ENCODE measurements at regions not wholly inside any gene's neighbourhood (a gene's known extent, or its start where the extent isn't known, plus 50 kb on each side); places are given as distances from the start of the nearest gene placed in this dataset.
"Not testable (repeated sequence)": the region's sequence is repeated elsewhere in the genome, so short reads cannot be mapped to it uniquely, and the experiment has no call there.

GRCh38 chr3:25153136-25153535, 274.9 kb upstream of the RARB start:
- no peak for DNase-seq (ENCODE audit: low spot score)

GRCh38 chr3:25153561-25153960, 274.5 kb upstream of the RARB start:
- DNase-seq (ENCODE audit: low spot score) = no peak

DNA sequence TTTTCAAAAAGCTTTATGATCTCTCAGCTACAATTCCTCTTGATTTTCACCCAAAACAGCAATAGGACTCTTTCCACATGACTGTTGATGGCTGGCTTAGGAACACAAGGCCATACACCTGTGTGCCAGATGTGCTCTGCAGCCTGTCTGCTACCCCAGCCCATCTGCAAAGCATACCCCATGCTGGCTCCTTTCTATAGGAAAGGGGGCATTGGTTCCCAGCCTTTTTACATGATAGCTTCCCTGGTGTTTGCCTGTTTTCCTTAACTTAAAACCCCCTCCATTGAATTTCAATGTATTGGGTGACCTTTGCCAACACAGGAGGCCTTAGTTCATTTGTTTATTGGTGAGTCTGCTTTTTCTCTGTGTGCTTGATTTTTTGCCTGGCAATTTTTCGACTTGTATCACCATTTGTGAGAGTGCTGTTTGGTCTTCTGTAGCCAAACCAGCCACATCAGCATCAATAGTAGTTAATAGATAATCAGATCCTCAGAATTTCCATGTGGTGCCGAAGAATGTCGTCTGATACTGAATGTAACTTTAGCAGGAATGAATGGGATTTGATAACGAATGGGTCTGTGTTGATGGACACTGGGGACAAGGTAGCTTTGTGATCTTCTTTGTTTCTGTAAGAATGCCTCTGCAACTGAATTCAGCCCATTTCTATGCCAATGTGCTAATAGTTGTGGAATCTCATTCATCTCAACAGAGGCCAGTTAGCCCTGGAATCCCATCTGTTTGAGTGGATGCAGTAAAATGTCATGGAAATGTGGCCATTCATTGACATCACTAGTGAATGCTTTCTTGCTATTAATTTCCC, 272.2 kb upstream of the RARB start:
- peak; percentile 24 for DNase-seq (ENCODE audit: low spot score)

GRCh38 chr3:25156626-25157025, 271.4 kb upstream of the RARB start:
- no peak for DNase-seq (ENCODE audit: low spot score)

DNA sequence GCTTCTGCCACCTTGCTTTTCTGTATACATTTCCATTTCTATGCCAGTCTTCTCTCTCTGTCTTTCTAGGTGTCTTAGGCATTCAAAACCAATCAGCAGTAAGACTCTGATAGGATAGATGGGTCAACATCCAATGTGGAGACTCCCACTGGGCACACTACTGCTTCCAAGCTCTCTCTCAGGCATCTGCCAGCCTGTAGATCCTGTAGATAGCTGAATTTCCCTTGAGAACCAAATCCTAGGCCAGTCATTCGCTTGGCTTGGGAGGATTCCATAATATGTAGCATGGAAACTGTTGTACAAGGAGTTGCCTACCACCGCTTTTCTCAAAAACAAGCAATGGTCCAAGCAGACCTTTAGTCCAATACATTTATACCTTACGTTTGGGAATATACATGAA, 262.8 kb upstream of the RARB start:
- no peak for DNase-seq (ENCODE audit: low spot score)

DNA sequence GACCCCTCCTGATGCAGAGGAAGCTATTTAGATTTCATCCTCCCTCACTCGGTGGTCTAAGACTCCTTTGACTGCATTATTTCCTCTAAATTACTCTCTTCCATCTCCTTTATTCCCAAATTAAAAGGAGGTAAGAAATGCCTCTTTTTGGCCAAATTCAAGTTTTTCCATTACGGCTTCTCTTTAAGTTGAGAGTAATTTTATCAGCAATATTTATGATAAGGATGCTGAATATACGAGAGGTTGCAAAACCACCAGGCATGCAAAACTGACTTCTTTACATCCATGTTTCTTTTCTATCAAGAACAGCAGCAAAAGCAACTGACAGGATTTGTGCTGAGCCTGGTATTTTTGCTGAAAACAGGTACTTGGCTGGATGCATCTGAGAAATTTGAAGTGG, 262.0 kb upstream of the RARB start:
- DNase-seq (ENCODE audit: low spot score) = no peak

DNA sequence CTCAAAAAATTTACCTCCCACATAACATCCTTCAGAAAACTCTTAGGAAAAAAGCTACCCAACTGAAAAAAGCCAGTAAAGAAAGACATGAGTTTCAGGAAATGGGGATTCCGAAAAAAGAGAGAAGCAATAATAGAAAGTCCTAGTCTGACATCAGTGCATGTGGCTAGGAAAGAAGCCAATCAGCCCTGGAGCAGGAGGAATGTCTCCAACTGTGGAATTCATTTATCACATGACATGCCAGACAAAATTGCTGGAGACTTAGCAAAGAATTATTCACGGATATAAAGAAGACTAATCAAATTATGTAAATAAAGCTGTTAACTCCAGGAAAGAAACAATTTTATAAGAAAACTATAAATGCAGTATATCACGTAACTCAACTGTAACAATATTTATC, 258.9 kb upstream of the RARB start:
- no peak for DNase-seq (ENCODE audit: low spot score)

DNA sequence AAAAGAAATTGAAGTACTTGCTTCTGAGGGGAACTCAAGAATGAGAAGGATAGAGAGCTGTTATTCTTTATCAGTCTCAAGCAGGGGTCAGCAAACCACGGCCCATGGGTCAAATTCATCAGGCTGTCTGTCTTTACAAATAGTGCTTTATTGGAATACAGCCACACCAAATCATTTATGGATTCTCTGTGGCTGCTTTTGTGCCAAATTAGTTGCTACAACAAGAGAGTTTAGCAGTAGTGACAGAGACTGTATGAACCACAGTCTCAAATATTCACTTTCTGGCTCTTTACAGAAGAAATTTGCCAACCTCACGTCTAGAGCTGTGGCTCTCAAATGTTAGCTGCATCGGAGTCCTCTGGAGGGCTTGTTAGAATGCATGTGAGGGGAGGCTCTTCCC, 258.0 kb upstream of the RARB start:
- DNase-seq (ENCODE audit: low spot score) = no peak

DNA sequence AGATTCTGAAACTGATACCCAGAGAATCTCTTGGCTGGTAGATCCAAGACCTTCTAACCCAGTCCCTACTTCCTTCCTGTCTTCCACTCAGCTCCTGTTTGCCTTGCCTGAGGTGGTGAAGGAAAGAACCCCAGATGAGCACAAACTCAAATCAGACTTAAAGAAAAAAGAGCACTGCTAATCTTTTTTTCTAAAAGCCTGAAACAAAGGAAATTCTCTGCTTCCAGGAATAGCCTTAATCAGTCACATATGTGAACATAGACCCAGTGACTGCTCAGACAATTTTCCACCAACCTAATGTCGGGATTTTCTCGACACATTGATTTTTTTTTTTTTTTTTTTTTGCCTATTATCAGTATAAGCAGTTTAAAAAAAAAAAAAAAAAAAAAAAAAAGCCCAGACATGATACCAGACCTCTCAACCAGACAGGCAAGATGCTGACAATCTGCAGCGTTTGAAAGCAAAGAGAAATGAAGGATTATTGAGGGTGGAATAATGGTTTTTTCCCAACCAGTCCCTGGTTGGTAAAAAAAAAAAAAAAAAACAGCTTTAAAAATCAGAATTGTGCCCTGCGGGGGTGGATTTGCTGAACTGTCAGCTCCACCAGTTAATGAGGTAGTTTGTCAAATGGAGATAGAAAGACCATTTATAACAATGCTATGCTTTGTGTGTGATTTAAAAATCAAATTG, 256.8 kb upstream of the RARB start:
- DNase-seq (ENCODE audit: low spot score) = no peak

- DNase-seq (ENCODE audit: low spot score) = no peak
Measured at GRCh38 chr3:25171897-25172296, 256.2 kb upstream of the RARB start.

DNA sequence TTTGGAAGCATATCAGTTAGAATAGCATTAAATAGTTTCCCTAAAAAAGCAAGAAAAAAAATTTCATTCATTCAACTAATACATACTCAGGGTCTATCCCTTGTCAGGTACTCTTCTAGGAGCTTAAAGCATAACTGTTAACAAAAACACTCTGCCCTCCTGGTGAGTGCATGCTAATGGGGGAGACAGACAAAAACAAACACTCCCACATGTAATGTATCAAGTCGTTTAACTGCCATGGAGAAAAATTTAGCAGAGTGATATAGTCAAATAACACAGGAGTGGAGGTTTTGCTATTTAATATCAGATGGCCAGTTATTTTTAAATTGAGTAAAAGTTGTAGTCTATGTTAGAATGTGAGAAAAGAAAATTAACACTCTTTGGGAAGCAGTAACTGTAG, 254.5 kb upstream of the RARB start:
- DNase-seq (ENCODE audit: low spot score) = no peak

DNA sequence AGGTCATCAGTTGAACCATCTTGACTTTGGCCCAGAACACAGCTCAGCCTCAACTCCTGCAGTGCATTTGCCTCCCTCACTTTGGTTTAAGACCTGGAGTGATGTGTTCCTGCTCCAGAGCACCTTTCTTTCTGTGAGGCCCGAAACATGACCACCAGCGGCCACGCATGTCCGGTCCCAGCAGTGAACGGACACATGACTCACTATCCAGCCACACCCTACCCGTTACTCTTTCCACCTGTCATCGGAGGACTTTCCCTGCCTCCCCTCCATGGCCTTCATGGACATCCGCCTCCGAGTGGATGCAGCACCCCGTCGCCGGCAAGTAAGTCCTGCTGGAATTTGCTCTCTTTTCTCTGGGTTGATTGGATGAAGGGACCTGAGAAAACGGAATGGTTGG, 253.8 kb upstream of the RARB start:
- DNase-seq (ENCODE audit: low spot score) = no peak

- no peak for DNase-seq (ENCODE audit: low spot score)
Measured at GRCh38 chr3:25177041-25177440, 251.0 kb upstream of the RARB start.

DNA sequence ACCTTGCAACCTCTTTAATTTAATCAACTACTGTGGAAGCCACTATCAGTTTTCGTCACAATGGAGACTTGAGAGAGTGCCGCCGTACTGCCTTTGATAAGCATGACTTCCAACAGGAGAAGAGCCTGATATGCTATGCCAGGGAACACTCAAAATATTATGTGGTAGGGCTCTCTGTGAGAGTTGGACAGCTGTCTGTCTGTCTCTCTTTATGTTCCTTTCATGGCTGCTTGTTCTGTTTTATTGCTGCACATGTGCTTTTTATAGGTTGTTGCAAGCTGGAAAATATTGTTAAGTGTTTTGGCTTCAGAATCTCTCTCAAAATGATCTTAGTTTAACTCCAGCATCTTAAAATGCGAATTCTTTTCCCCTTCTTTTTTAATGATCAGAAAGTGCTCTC, 249.4 kb upstream of the RARB start:
- no peak for DNase-seq (ENCODE audit: low spot score)

- no peak for DNase-seq (ENCODE audit: low spot score)
Measured at GRCh38 chr3:25181096-25181495, 247.0 kb upstream of the RARB start.

DNA sequence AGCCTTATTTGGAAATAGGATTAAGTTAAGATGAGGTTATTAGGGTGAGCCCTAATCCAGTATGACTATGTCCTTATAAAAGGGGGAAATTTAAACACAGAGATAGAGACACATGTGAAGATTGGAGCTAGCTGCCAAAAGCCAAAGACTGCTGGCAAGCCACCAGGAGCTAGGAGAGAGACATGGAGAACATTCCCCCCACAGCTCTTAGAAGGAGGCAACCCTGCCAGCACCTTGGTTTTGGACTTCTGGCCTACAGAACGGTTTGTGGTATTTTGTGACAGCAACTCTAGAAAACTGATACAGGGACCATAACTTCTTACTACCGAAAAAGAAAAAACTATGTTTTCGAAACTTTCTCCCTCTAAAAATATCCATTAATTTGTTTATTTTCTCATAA, 245.3 kb upstream of the RARB start:
- DNase-seq (ENCODE audit: low spot score) = no peak

GRCh38 chr3:25184641-25185250, 243.3 kb upstream of the RARB start:
- DNase-seq (ENCODE audit: low spot score) = no peak

- DNase-seq (ENCODE audit: low spot score) = no peak
Measured at GRCh38 chr3:25191673-25192072, 236.4 kb upstream of the RARB start.

- DNase-seq (ENCODE audit: low spot score) = not testable (repeated sequence)
Measured at GRCh38 chr3:25199567-25199966, 228.5 kb upstream of the RARB start.

GRCh38 chr3:25212736-25213135, 215.3 kb upstream of the RARB start:
- no peak for DNase-seq (ENCODE audit: low spot score)

GRCh38 chr3:25214034-25214433, 214.0 kb upstream of the RARB start:
- no peak for DNase-seq (ENCODE audit: low spot score)

DNA sequence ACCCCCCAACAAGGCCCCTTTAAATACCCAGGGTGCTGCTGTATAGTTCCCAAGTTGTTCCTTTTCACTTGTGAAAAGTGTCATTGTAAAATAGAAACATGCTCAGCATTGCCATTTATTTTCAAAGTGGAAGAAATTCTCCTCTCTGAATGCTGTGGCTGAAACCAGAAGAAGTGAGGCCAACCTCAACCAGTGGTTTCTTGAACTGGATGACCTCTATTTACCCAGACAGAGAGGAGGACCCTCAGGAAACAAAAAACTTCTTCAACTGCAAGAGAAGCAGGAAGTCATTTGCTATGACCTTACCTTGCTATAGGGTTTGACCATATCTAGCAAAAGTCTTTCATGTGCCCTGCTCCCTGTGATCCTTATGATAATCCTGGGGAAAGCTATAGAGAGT, 209.7 kb upstream of the RARB start:
- DNase-seq (ENCODE audit: low spot score) = no peak

DNA sequence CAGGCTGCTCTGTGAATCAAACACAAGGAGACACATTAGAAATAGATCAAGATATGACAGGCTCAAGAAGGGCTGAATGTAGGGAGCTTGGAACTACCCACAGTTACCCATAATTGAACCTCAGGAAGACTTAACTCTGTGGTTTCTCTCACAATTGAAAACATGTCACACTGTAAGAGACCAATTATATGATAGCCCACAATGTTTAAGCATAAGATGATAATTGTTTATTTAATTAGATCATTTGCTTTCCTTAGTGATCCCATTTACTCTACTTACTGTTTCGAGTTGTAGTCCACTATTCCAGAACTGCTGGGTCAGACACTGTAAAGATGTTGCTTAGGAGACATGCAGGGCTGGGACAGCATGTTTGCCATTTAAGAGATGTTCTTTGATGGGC, 201.3 kb upstream of the RARB start:
- no peak for DNase-seq (ENCODE audit: low spot score)
